Germinal center (tissue), 1 donor: ENCODE measurements at regions not wholly inside any gene's neighbourhood (a gene's known extent, or its start where the extent isn't known, plus 50 kb on each side); places are given as distances from the start of the nearest gene placed in this dataset.

ENCODE experiments used
- DNase-seq: peaks from one replicate; pipeline ENCODE4 v3.0.0; 2012; ENCODE audit warnings: mixed read lengths, low spot score

GRCh38 chr2:57828221-57828620 is 218.4 kb upstream of the VRK2 start:
- no peak for DNase-seq

GRCh38 chr2:57834666-57835065 is 211.9 kb upstream of the VRK2 start:
- DNase-seq: no peak

- no peak for DNase-seq
These were observed 204.1 kb upstream of the VRK2 start for GRCh38 chr2:57842531-57842930.

GRCh38 chr2:57843158-57843557 is 203.4 kb upstream of the VRK2 start:
- DNase-seq: no peak

GRCh38 chr2:57848723-57849122 is 197.9 kb upstream of the VRK2 start:
- no peak for DNase-seq

- no peak for DNase-seq
These were observed 196.8 kb upstream of the VRK2 start for GRCh38 chr2:57849843-57850242.

- DNase-seq: no peak
These were observed 196.0 kb upstream of the VRK2 start for GRCh38 chr2:57850415-57851130.

- no peak for DNase-seq
These were observed 191.4 kb upstream of the VRK2 start for GRCh38 chr2:57855212-57855611.

- DNase-seq: no peak
These were observed 186.9 kb upstream of the VRK2 start for GRCh38 chr2:57859755-57860154.

- no peak for DNase-seq
These were observed 184.5 kb upstream of the VRK2 start for GRCh38 chr2:57862153-57862552.

- no peak for DNase-seq
These were observed 183.9 kb upstream of the VRK2 start for GRCh38 chr2:57862727-57863126.

GRCh38 chr2:57864926-57865325 is 181.7 kb upstream of the VRK2 start:
- no peak for DNase-seq

GRCh38 chr2:57867730-57868129 is 178.9 kb upstream of the VRK2 start:
- DNase-seq: no peak

- DNase-seq: no peak
These were observed 177.9 kb upstream of the VRK2 start for GRCh38 chr2:57868619-57869139.

- DNase-seq: no peak
These were observed 176.8 kb upstream of the VRK2 start for GRCh38 chr2:57869758-57870344.

GRCh38 chr2:57876313-57876712 is 170.3 kb upstream of the VRK2 start:
- no peak for DNase-seq

- DNase-seq: no peak
These were observed 168.8 kb upstream of the VRK2 start for GRCh38 chr2:57877811-57878170.

- no peak for DNase-seq
These were observed 168.3 kb upstream of the VRK2 start for GRCh38 chr2:57878171-57878865.

GRCh38 chr2:57878866-57879210 is 167.8 kb upstream of the VRK2 start:
- DNase-seq: no peak

- no peak for DNase-seq
These were observed 166.2 kb upstream of the VRK2 start for GRCh38 chr2:57880446-57880845.

- DNase-seq: no peak
These were observed 165.6 kb upstream of the VRK2 start for GRCh38 chr2:57880967-57881366.

GRCh38 chr2:57881998-57882888 is 164.4 kb upstream of the VRK2 start:
- no peak for DNase-seq
